ENCODE measurements at regions not wholly inside any gene's neighbourhood (a gene's known extent, or its start where the extent isn't known, plus 50 kb on each side); places are given as distances from the start of the nearest gene placed in this dataset.

GRCh38 chrX:122579036-122579435, 605.0 kb upstream of the GRIA3 start:
- Mint-ChIP-seq H3K36me3 (no peaks in the 10 kb centered on the region), H3K4me1 (no peaks in the 10 kb centered on the region), H3K27me3 (ENCODE audit: low read depth in 3 of 3) (no peaks in the 10 kb centered on the region), H3K9me3 (peaks cover 0 to 11% (median 2%) of the 10 kb centered on the region in 7 donors), H3K4me3 (no peak overlapping the region), H3K27ac (no peak overlapping the region)
- intact Hi-C loops (cut with micrococcal nuclease) = no loop called here
- Histone ChIP-seq H3K4me1 (ENCODE audit: control insufficient read depth in 1 of 2, insufficient read depth in 2 of 2, low read length in 2 of 2) (no peaks in the 10 kb centered on the region), H3K27me3 (ENCODE audit: control insufficient read depth in 2 of 2, insufficient read depth in 2 of 2, low read length in 2 of 2) (no peaks in the 10 kb centered on the region), H3K9me3 (replicated peaks in 1 of 2; ENCODE audit: control insufficient read depth in 1 of 2, insufficient read depth in 1 of 2, low read length in 2 of 2) (peaks cover 4 to 9% of the 10 kb centered on the region in 2 donors), H4K20me1 (ENCODE audit: insufficient read depth, low read length) (no peaks in the 10 kb centered on the region), H3K27ac (ENCODE audit: low read depth in 1 of 2, low read length in 2 of 2) (no peak overlapping the region), H2AFZ (ENCODE audit: insufficient read depth, low read depth, low read length, poor library complexity, severe bottlenecking) (no peak overlapping the region), H3K4me2 (replicated peaks; ENCODE audit: extremely low read depth, low read length, poor library complexity, severe bottlenecking) (no peak overlapping the region), H3K9ac (ENCODE audit: insufficient read depth, low read length, poor library complexity, severe bottlenecking) (no peak overlapping the region), H3K4me3 (replicated peaks in 1 of 3; ENCODE audit: low read depth in 2 of 3, low read length in 3 of 3) (no peak overlapping the region), H3K79me2 (ENCODE audit: insufficient read depth, low read length) (no peaks in the 10 kb centered on the region), H3K36me3 (replicated peaks in 1 of 2; ENCODE audit: control insufficient read depth in 1 of 2, insufficient read depth in 2 of 2, low read length in 2 of 2) (no peaks in the 10 kb centered on the region)
- WGBS (ENCODE audit: insufficient coverage) = no CpG with 5 or more reads among the region's 2 CpGs
- no peak for DNase-seq
- TF ChIP-seq CTCF (IDR thresholded peaks at IDR 0.05) = no peak

GRCh38 chrX:122579526-122579925, 604.6 kb upstream of the GRIA3 start:
- no CpG with 5 or more reads among the region's 2 CpGs for WGBS (ENCODE audit: insufficient coverage)
- H3K4me3 Mint-ChIP-seq = no peak overlapping the region

More at GRCh38 chrX:122579526-122579925, 604.6 kb upstream of the GRIA3 start:
- H3K79me2 ChIP-seq (ENCODE audit: insufficient read depth, low read length) = no peaks in the 10 kb centered on the region
- no peaks in the 10 kb centered on the region for H3K36me3 ChIP-seq (replicated peaks in 1 of 2; ENCODE audit: control insufficient read depth in 1 of 2, insufficient read depth in 2 of 2, low read length in 2 of 2)
- H3K4me3 ChIP-seq (replicated peaks in 1 of 3; ENCODE audit: low read depth in 2 of 3, low read length in 3 of 3) = no peak overlapping the region
- Mint-ChIP-seq H3K27me3 (ENCODE audit: low read depth in 3 of 3) (no peaks in the 10 kb centered on the region), H3K27ac (no peak overlapping the region), H3K9me3 (peaks cover 0 to 8% (median 2%) of the 10 kb centered on the region in 7 donors), H3K4me1 (no peaks in the 10 kb centered on the region), H3K36me3 (no peaks in the 10 kb centered on the region)
- H3K4me2 ChIP-seq (replicated peaks; ENCODE audit: extremely low read depth, low read length, poor library complexity, severe bottlenecking) = no peak overlapping the region
- intact Hi-C loops (cut with micrococcal nuclease) = no loop called here
- no peak for DNase-seq
- H3K4me1 ChIP-seq (ENCODE audit: control insufficient read depth in 1 of 2, insufficient read depth in 2 of 2, low read length in 2 of 2) = no peaks in the 10 kb centered on the region
- peaks cover 4 to 5% of the 10 kb centered on the region in 2 donors for H3K9me3 ChIP-seq (replicated peaks in 1 of 2; ENCODE audit: control insufficient read depth in 1 of 2, insufficient read depth in 1 of 2, low read length in 2 of 2)
- TF ChIP-seq CTCF (IDR thresholded peaks at IDR 0.05) = no peak
- H3K27ac ChIP-seq (ENCODE audit: low read depth in 1 of 2, low read length in 2 of 2) = no peak overlapping the region
- no peak overlapping the region for H2AFZ ChIP-seq (ENCODE audit: insufficient read depth, low read depth, low read length, poor library complexity, severe bottlenecking)
- no peaks in the 10 kb centered on the region for H4K20me1 ChIP-seq (ENCODE audit: insufficient read depth, low read length)
- H3K9ac ChIP-seq (ENCODE audit: insufficient read depth, low read length, poor library complexity, severe bottlenecking) = no peak overlapping the region
- no peaks in the 10 kb centered on the region for H3K27me3 ChIP-seq (ENCODE audit: control insufficient read depth in 2 of 2, insufficient read depth in 2 of 2, low read length in 2 of 2)

Data from CD14-positive monocyte (primary cell).